SK-N-SH (cell line): ENCODE measurements at regions not wholly inside any gene's neighbourhood (a gene's known extent, or its start where the extent isn't known, plus 50 kb on each side); places are given as distances from the start of the nearest gene placed in this dataset.

Source experiments
- CTCF ChIA-PET: fragments of 300-600, 350-600 bp; formaldehyde crosslinking; extraction: SDS; loops from one replicate; lab custom pipeline; 2021; lab: Yijun Ruan, JAX
- POLR2A ChIA-PET: fragments of 350-600 bp; sonication (Branson Sonifier 250); formaldehyde crosslinking; extraction: SDS; loops from one replicate; lab custom pipeline; 2020; ENCODE audit warnings: antibody characterized with exemption, inconsistent platforms; lab: Yijun Ruan, JAX
- DNase-seq: peaks from one replicate; pipeline ENCODE4 v3.0.0; 2012
- H2AFZ ChIP-seq: fragments of 200-600 bp; sonication (generic); 2 replicates; pipeline ENCODE4 v1.8.1; 2016; ENCODE audit warnings: antibody characterized with exemption, mild to moderate bottlenecking, low read depth
- H3F3A ChIP-seq: fragments of 200-600 bp; sonication (generic); replicated peaks from 2 replicates; pipeline ENCODE3; 2016; ENCODE audit warnings: antibody characterized with exemption, mild to moderate bottlenecking; ENCODE audit not compliant: insufficient read depth
- H3K27ac ChIP-seq, 2 experiments: fragments of 200-500 bp in 1 of 2; fragments of 200-600 bp in 1 of 2; sonication (Bioruptor generic) in 1 of 2; sonication (generic), shearing (Covaris generic) in 1 of 2; 2 replicates each; pipeline versions ENCODE4 v1.5.1 to v1.6.1; 2014 to 2016; ENCODE audit warnings: low read depth in 2 of 2, inconsistent platforms in 1 of 2, low read length in 1 of 2, mild to moderate bottlenecking in 1 of 2, mixed read lengths in 1 of 2
- H3K27me3 ChIP-seq: fragments of 200-600 bp; sonication (generic), shearing (Covaris generic); 2 replicates; pipeline ENCODE4 v1.6.1; 2016; ENCODE audit warnings: mixed run types; ENCODE audit not compliant: insufficient read depth
- H3K36me3 ChIP-seq, 2 experiments: fragments of 200-500 bp in 1 of 2; fragments of 200-600 bp in 1 of 2; sonication (Bioruptor generic) in 1 of 2; sonication (generic) in 1 of 2; replicated peaks in 1 of 2; 2 replicates each; pipeline versions ENCODE3 to v1.5.1; 2014 to 2016; ENCODE audit warnings: low read length in 1 of 2, mild to moderate bottlenecking in 1 of 2; ENCODE audit not compliant: insufficient read depth in 2 of 2, control insufficient read depth in 1 of 2
- H3K4me1 ChIP-seq, 2 experiments: fragments of 200-500 bp in 1 of 2; fragments of 200-600 bp in 1 of 2; sonication (Bioruptor generic) in 1 of 2; sonication (generic), shearing (Covaris generic) in 1 of 2; 2 replicates each; pipeline versions ENCODE4 v1.5.1 to v1.6.1; 2014 to 2016; ENCODE audit warnings: low read depth in 1 of 2, low read length in 1 of 2, mixed run types in 1 of 2; ENCODE audit not compliant: insufficient read depth in 2 of 2, control insufficient read depth in 1 of 2
- H3K4me2 ChIP-seq: fragments of 200-600 bp; sonication (generic), shearing (Covaris generic); 2 replicates; pipeline ENCODE4 v1.6.1; 2017; ENCODE audit warnings: mixed run types
- H3K4me3 ChIP-seq, 2 experiments: fragments of 200-500 bp in 1 of 2; fragments of 200-600 bp in 1 of 2; sonication (Bioruptor generic) in 1 of 2; sonication (generic), shearing (Covaris generic) in 1 of 2; 2 replicates each; pipeline versions ENCODE4 v1.5.1 to v1.8.1; 2014 to 2016; ENCODE audit warnings: low read depth in 2 of 2, inconsistent platforms in 1 of 2, low read length in 1 of 2, mild to moderate bottlenecking in 1 of 2, mixed read lengths in 1 of 2, moderate library complexity in 1 of 2
- H3K79me2 ChIP-seq: fragments of 200-600 bp; sonication (generic); 2 replicates; pipeline ENCODE4 v1.8.1; 2017; ENCODE audit warnings: mild to moderate bottlenecking; ENCODE audit not compliant: insufficient read depth
- H3K9ac ChIP-seq: fragments of 200-600 bp; sonication (generic); 2 replicates; pipeline ENCODE4 v1.6.1; 2017; ENCODE audit warnings: mixed run types
- H3K9me2 ChIP-seq: fragments of 200-600 bp; sonication (generic); 2 replicates; pipeline ENCODE4 v1.6.1; 2017; ENCODE audit warnings: mixed run types
- H3K9me3 ChIP-seq: fragments of 200-600 bp; sonication (generic); 2 replicates; pipeline ENCODE4 v1.6.1; 2017; ENCODE audit warnings: mixed run types, mild to moderate bottlenecking, moderate library complexity
- H4K20me1 ChIP-seq: fragments of 200-600 bp; sonication (generic); 2 replicates; pipeline ENCODE4 v1.6.1; 2017; ENCODE audit warnings: mild to moderate bottlenecking, mixed run types; ENCODE audit not compliant: insufficient read depth
- CHD2 ChIP-seq: fragments of 150-350 bp; IDR thresholded peaks from 2 replicates; pipeline ENCODE4 v1.6.1; 2018; ENCODE audit warnings: low read length; ENCODE audit not compliant: partially characterized antibody
- CTCF ChIP-seq: fragments of 200-600 bp; sonication (generic); IDR thresholded peaks from 2 replicates; pipeline ENCODE4 v1.6.1; 2017; ENCODE audit warnings: antibody characterized with exemption, mild to moderate bottlenecking, moderate library complexity
- FOSL2 ChIP-seq: IDR thresholded peaks from 2 replicates; pipeline ENCODE4 v1.4.0; 2012; ENCODE audit warnings: low read depth, mild to moderate bottlenecking, moderate library complexity, borderline replicate concordance
- FOXJ3 ChIP-seq: sonication (generic); formaldehyde crosslinking; IDR thresholded peaks from 2 replicates; pipeline ENCODE4 v1.5.1; 2020; ENCODE audit warnings: mild to moderate bottlenecking, missing genetic modification reagents
- FOXM1 ChIP-seq: IDR thresholded peaks from 2 replicates; pipeline ENCODE4 v1.4.0; 2012; ENCODE audit warnings: low read depth, mild to moderate bottlenecking
- GABPA ChIP-seq: IDR thresholded peaks from 2 replicates; pipeline ENCODE4 v1.4.0; 2012; ENCODE audit warnings: low read depth, mild to moderate bottlenecking
- IRF3 ChIP-seq: fragments of 150-350 bp; IDR thresholded peaks from 2 replicates; pipeline ENCODE4 v1.6.1; 2016; ENCODE audit warnings: mild to moderate bottlenecking, low read depth, low read length
- NFIC ChIP-seq: IDR thresholded peaks from 2 replicates; pipeline ENCODE4 v1.4.0; 2012; ENCODE audit warnings: borderline replicate concordance
- POLR2AphosphoS5 ChIP-seq: IDR thresholded peaks from 2 replicates; pipeline ENCODE4 v1.6.1; 2012; ENCODE audit warnings: low read depth, low read length
- RAD21 ChIP-seq: IDR thresholded peaks from 2 replicates; pipeline ENCODE4 v1.6.1; 2012; ENCODE audit warnings: mild to moderate bottlenecking, low read length
- RCOR1 ChIP-seq: fragments of 150-350 bp; IDR thresholded peaks from 2 replicates; pipeline ENCODE4 v1.6.1; 2017; ENCODE audit warnings: antibody characterized with exemption, low read length
- SIN3A ChIP-seq: IDR thresholded peaks from 2 replicates; pipeline ENCODE4 v1.6.1; 2012; ENCODE audit warnings: low read depth, mild to moderate bottlenecking, low read length, moderate library complexity, borderline replicate concordance
- SMC3 ChIP-seq: IDR thresholded peaks from 2 replicates; pipeline ENCODE4 v1.6.1; 2012; ENCODE audit warnings: low read depth, low read length, improper control_type of control experiment
- TAF1 ChIP-seq: IDR thresholded peaks from 2 replicates; pipeline ENCODE4 v1.6.1; 2012; ENCODE audit warnings: low read depth, mild to moderate bottlenecking, low read length, moderate library complexity, borderline replicate concordance
- USF2 ChIP-seq: fragments of 150-350 bp; IDR thresholded peaks from 2 replicates; pipeline ENCODE4 v1.6.1; 2017; ENCODE audit warnings: antibody characterized with exemption, low read length, low read depth, borderline replicate concordance
- WGBS: methylation state at CpG from one replicate; pipeline ENCODE4 v1.1.6; 2017; ENCODE audit warnings: low lambda C conversion rate; 5-methylcytosine and 5-hydroxymethylcytosine counted together
- TF ChIP-seq, protein P1 (sequence below): IDR thresholded peaks from 2 replicates; pipeline ENCODE4 v1.6.1; 2012; ENCODE audit warnings: mild to moderate bottlenecking, low read depth, low read length, moderate library complexity

- no peaks in the 10 kb centered on the region for H4K20me1 ChIP-seq
- ChIA-PET POLR2A (no interaction called here), CTCF (no interaction called here)
- H3K27ac ChIP-seq, result no peak overlapping the region
- no peak for DNase-seq
- no peaks in the 10 kb centered on the region for H3K36me3 ChIP-seq
- TF ChIP-seq RAD21 (no peak), CTCF (no peak), IRF3 (no peak), FOXJ3 (no peak), GABPA (no peak), CHD2 (no peak), FOXM1 (no peak), USF2 (no peak), RCOR1 (no peak), FOSL2 (no peak), POLR2AphosphoS5 (no peak), SIN3A (no peak), NFIC (no peak), SMC3 (no peak), TAF1 (no peak)
- TF ChIP-seq, protein P1, sequence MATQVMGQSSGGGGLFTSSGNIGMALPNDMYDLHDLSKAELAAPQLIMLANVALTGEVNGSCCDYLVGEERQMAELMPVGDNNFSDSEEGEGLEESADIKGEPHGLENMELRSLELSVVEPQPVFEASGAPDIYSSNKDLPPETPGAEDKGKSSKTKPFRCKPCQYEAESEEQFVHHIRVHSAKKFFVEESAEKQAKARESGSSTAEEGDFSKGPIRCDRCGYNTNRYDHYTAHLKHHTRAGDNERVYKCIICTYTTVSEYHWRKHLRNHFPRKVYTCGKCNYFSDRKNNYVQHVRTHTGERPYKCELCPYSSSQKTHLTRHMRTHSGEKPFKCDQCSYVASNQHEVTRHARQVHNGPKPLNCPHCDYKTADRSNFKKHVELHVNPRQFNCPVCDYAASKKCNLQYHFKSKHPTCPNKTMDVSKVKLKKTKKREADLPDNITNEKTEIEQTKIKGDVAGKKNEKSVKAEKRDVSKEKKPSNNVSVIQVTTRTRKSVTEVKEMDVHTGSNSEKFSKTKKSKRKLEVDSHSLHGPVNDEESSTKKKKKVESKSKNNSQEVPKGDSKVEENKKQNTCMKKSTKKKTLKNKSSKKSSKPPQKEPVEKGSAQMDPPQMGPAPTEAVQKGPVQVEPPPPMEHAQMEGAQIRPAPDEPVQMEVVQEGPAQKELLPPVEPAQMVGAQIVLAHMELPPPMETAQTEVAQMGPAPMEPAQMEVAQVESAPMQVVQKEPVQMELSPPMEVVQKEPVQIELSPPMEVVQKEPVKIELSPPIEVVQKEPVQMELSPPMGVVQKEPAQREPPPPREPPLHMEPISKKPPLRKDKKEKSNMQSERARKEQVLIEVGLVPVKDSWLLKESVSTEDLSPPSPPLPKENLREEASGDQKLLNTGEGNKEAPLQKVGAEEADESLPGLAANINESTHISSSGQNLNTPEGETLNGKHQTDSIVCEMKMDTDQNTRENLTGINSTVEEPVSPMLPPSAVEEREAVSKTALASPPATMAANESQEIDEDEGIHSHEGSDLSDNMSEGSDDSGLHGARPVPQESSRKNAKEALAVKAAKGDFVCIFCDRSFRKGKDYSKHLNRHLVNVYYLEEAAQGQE, result no peak
- no peaks in the 10 kb centered on the region for H3K27me3 ChIP-seq
- no peak overlapping the region for H3K9ac ChIP-seq
- WGBS, result 33% methylated on average over 7 of the region's 9 CpGs
- H3K4me3 ChIP-seq, result no peak overlapping the region
- no peaks in the 10 kb centered on the region for H3K9me3 ChIP-seq
- no peak overlapping the region for H2AFZ ChIP-seq
- no peaks in the 10 kb centered on the region for H3K79me2 ChIP-seq
- no peaks in the 10 kb centered on the region for H3K9me2 ChIP-seq
- H3F3A ChIP-seq, result no peaks in the 10 kb centered on the region
- no peaks in the 10 kb centered on the region for H3K4me1 ChIP-seq
- H3K4me2 ChIP-seq, result no peak overlapping the region
Observed at GRCh38 chr12:125434131-125434530, 368.9 kb downstream of the AACS start.
